Ishikawa (cell line): ENCODE measurements at regions not wholly inside any gene's neighbourhood (a gene's known extent, or its start where the extent isn't known, plus 50 kb on each side); places are given as distances from the start of the nearest gene placed in this dataset.

Source experiments
- CEBPB ChIP-seq: IDR thresholded peaks from 2 replicates; pipeline ENCODE4 v1.6.1; 2012
- CREB1 ChIP-seq: IDR thresholded peaks from 2 replicates; pipeline ENCODE4 v1.6.1; 2012; ENCODE audit warnings: low read depth
- EGR1 ChIP-seq: IDR thresholded peaks from 2 replicates; pipeline ENCODE4 v1.6.1; 2012
- EP300 ChIP-seq: IDR thresholded peaks from 2 replicates; pipeline ENCODE4 v1.6.1; 2012; ENCODE audit warnings: borderline replicate concordance
- FOXM1 ChIP-seq: IDR thresholded peaks from 2 replicates; pipeline ENCODE4 v1.6.1; 2012; ENCODE audit warnings: low read depth, borderline replicate concordance
- RAD21 ChIP-seq: IDR thresholded peaks from 2 replicates; pipeline ENCODE4 v1.6.1; 2012; ENCODE audit warnings: low read depth
- TAF1 ChIP-seq: IDR thresholded peaks from 2 replicates; pipeline ENCODE4 v1.6.1; 2012; ENCODE audit warnings: low read depth, mild to moderate bottlenecking
- TCF12 ChIP-seq: IDR thresholded peaks from 2 replicates; pipeline ENCODE4 v1.6.1; 2012; ENCODE audit warnings: low read depth
- TEAD4 ChIP-seq: IDR thresholded peaks from 2 replicates; pipeline ENCODE4 v1.6.1; 2012
- YY1 ChIP-seq: IDR thresholded peaks from 2 replicates; pipeline ENCODE4 v1.6.1; 2012; ENCODE audit warnings: low read depth
- ZBTB7A ChIP-seq: IDR thresholded peaks from 2 replicates; pipeline ENCODE4 v1.6.1; 2012; ENCODE audit warnings: low read depth
- TF ChIP-seq, protein P1 (sequence below): IDR thresholded peaks from 2 replicates; pipeline ENCODE4 v1.6.1; 2012
- TF ChIP-seq, protein P2 (sequence below): IDR thresholded peaks from 2 replicates; pipeline ENCODE4 v1.6.1; 2012; ENCODE audit warnings: low read depth, mild to moderate bottlenecking
- TF ChIP-seq, protein P3 (sequence below): IDR thresholded peaks from 2 replicates; pipeline ENCODE4 v1.6.1; 2012

DNA sequence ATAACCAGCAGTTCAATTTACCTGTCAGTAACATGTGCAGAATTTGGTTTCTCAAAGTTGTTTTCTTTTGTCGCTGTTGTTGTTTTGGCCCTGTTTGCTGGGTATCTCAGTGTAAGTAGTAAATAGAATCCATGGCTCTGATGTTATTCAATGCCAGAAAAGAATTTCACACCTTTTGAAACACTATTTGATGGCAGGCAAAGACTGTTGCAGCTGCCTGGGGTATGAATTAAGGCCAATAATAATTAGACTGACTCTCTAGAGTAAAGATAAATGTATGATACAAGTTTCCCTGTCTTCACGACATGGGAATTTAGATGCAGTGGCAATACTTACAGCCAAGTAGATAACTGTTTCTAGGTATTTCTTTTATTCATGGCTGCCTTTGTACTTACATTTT lies 281.4 kb downstream of the CD83 start:
- no peak for TF ChIP-seq CREB1
- no peak for TF ChIP-seq TCF12
- TF ChIP-seq EGR1: no peak
- TF ChIP-seq CEBPB: no peak
- no peak for TF ChIP-seq TAF1
- no peak for TF ChIP-seq TEAD4
- no peak for TF ChIP-seq YY1
- TF ChIP-seq EP300: no peak
- no peak for TF ChIP-seq RAD21
- TF ChIP-seq, protein P1, sequence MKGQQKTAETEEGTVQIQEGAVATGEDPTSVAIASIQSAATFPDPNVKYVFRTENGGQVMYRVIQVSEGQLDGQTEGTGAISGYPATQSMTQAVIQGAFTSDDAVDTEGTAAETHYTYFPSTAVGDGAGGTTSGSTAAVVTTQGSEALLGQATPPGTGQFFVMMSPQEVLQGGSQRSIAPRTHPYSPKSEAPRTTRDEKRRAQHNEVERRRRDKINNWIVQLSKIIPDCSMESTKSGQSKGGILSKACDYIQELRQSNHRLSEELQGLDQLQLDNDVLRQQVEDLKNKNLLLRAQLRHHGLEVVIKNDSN: no peak
- TF ChIP-seq, protein P2, sequence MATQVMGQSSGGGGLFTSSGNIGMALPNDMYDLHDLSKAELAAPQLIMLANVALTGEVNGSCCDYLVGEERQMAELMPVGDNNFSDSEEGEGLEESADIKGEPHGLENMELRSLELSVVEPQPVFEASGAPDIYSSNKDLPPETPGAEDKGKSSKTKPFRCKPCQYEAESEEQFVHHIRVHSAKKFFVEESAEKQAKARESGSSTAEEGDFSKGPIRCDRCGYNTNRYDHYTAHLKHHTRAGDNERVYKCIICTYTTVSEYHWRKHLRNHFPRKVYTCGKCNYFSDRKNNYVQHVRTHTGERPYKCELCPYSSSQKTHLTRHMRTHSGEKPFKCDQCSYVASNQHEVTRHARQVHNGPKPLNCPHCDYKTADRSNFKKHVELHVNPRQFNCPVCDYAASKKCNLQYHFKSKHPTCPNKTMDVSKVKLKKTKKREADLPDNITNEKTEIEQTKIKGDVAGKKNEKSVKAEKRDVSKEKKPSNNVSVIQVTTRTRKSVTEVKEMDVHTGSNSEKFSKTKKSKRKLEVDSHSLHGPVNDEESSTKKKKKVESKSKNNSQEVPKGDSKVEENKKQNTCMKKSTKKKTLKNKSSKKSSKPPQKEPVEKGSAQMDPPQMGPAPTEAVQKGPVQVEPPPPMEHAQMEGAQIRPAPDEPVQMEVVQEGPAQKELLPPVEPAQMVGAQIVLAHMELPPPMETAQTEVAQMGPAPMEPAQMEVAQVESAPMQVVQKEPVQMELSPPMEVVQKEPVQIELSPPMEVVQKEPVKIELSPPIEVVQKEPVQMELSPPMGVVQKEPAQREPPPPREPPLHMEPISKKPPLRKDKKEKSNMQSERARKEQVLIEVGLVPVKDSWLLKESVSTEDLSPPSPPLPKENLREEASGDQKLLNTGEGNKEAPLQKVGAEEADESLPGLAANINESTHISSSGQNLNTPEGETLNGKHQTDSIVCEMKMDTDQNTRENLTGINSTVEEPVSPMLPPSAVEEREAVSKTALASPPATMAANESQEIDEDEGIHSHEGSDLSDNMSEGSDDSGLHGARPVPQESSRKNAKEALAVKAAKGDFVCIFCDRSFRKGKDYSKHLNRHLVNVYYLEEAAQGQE: no peak
- TF ChIP-seq FOXM1: no peak
- no peak for TF ChIP-seq ZBTB7A
- TF ChIP-seq, protein P3, sequence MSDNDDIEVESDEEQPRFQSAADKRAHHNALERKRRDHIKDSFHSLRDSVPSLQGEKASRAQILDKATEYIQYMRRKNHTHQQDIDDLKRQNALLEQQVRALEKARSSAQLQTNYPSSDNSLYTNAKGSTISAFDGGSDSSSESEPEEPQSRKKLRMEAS: no peak
